ENCODE measurements at regions not wholly inside any gene's neighbourhood (a gene's known extent, or its start where the extent isn't known, plus 50 kb on each side); places are given as distances from the start of the nearest gene placed in this dataset.

GRCh38 chr4:53821179-53821851, 230.0 kb upstream of the LNX1 start:
- H3K4me1 Mint-ChIP-seq, result peaks cover 10% of the 10 kb centered on the region
- no peak overlapping the region for H3K27ac Mint-ChIP-seq
- H3K36me3 Mint-ChIP-seq (ENCODE audit: low read depth), result no peaks in the 10 kb centered on the region
- peaks cover 4% of the 10 kb centered on the region for H3K9me3 Mint-ChIP-seq
- no peaks in the 10 kb centered on the region for H3K27me3 Mint-ChIP-seq (ENCODE audit: low read depth)
- no peak overlapping the region for H3K4me3 Mint-ChIP-seq
- no peak for TF ChIP-seq CTCF (IDR thresholded peaks at IDR 0.05; ENCODE audit: unreplicated experiment in 3 of 3)

- Mint-ChIP-seq H3K4me3 (no peak overlapping the region), H3K27ac (no peak overlapping the region), H3K4me1 (peaks cover 10% of the 10 kb centered on the region), H3K9me3 (no peaks in the 10 kb centered on the region), H3K27me3 (ENCODE audit: low read depth) (no peaks in the 10 kb centered on the region), H3K36me3 (ENCODE audit: low read depth) (no peaks in the 10 kb centered on the region)
- no peak for TF ChIP-seq CTCF (IDR thresholded peaks at IDR 0.05; ENCODE audit: unreplicated experiment in 3 of 3)
These were observed 226.8 kb upstream of the LNX1 start for GRCh38 chr4:53818104-53818503.

- TF ChIP-seq CTCF (IDR thresholded peaks at IDR 0.05; ENCODE audit: unreplicated experiment in 3 of 3), result no peak
- no peaks in the 10 kb centered on the region for H3K36me3 Mint-ChIP-seq (ENCODE audit: low read depth)
- no peaks in the 10 kb centered on the region for H3K27me3 Mint-ChIP-seq (ENCODE audit: low read depth)
- H3K9me3 Mint-ChIP-seq, result no peaks in the 10 kb centered on the region
- H3K4me3 Mint-ChIP-seq, result no peak overlapping the region
- H3K4me1 Mint-ChIP-seq, result peaks cover 8% of the 10 kb centered on the region
- no peak overlapping the region for H3K27ac Mint-ChIP-seq
These were observed 225.3 kb upstream of the LNX1 start for GRCh38 chr4:53816561-53816960.

GRCh38 chr4:53815281-53815680, 224.0 kb upstream of the LNX1 start:
- H3K27me3 Mint-ChIP-seq (ENCODE audit: low read depth), result no peaks in the 10 kb centered on the region
- H3K9me3 Mint-ChIP-seq, result no peaks in the 10 kb centered on the region
- H3K4me1 Mint-ChIP-seq, result peaks cover 4% of the 10 kb centered on the region
- H3K36me3 Mint-ChIP-seq (ENCODE audit: low read depth), result no peaks in the 10 kb centered on the region
- H3K27ac Mint-ChIP-seq, result no peak overlapping the region
- H3K4me3 Mint-ChIP-seq, result no peak overlapping the region
- TF ChIP-seq CTCF (IDR thresholded peaks at IDR 0.05; ENCODE audit: unreplicated experiment in 3 of 3), result no peak

- H3K9me3 Mint-ChIP-seq, result no peaks in the 10 kb centered on the region
- no peaks in the 10 kb centered on the region for H3K27me3 Mint-ChIP-seq (ENCODE audit: low read depth)
- no peak overlapping the region for H3K4me3 Mint-ChIP-seq
- H3K27ac Mint-ChIP-seq, result no peak overlapping the region
- TF ChIP-seq CTCF (IDR thresholded peaks at IDR 0.05; ENCODE audit: unreplicated experiment in 3 of 3), result no peak
- H3K4me1 Mint-ChIP-seq, result peaks cover 4% of the 10 kb centered on the region
- no peaks in the 10 kb centered on the region for H3K36me3 Mint-ChIP-seq (ENCODE audit: low read depth)
These were observed 222.7 kb upstream of the LNX1 start for GRCh38 chr4:53813998-53814397.

GRCh38 chr4:53810643-53811042, 219.4 kb upstream of the LNX1 start:
- Mint-ChIP-seq H3K27me3 (ENCODE audit: low read depth) (no peaks in the 10 kb centered on the region), H3K27ac (no peak overlapping the region), H3K4me1 (no peaks in the 10 kb centered on the region)

More at GRCh38 chr4:53810643-53811042, 219.4 kb upstream of the LNX1 start:
- Mint-ChIP-seq H3K4me3 (no peak overlapping the region), H3K9me3 (no peaks in the 10 kb centered on the region), H3K36me3 (ENCODE audit: low read depth) (no peaks in the 10 kb centered on the region)
- TF ChIP-seq CTCF (IDR thresholded peaks at IDR 0.05; ENCODE audit: unreplicated experiment in 3 of 3), result no peak
